Neural progenitor cell (in vitro differentiated cells): ENCODE measurements at regions not wholly inside any gene's neighbourhood (a gene's known extent, or its start where the extent isn't known, plus 50 kb on each side); places are given as distances from the start of the nearest gene placed in this dataset.

Experiments used
- DNase-seq: peaks from one replicate; pipeline ENCODE4 v3.0.0-alpha.2; 2016; ENCODE audit warnings: low spot score
- H2AFZ ChIP-seq: fragments of 200-600 bp; sonication (generic); replicated peaks from 2 replicates; pipeline ENCODE4 v1.6.1; 2016; ENCODE audit warnings: antibody characterized with exemption
- H3F3A ChIP-seq: fragments of 200-600 bp; sonication (generic); 2 replicates; pipeline ENCODE4 v1.6.1; 2016; ENCODE audit warnings: antibody characterized with exemption, low read depth
- H3K27ac ChIP-seq: fragments of 200-600 bp; sonication (generic); 2 replicates; pipeline ENCODE4 v1.5.1; 2016; ENCODE audit warnings: mild to moderate bottlenecking
- H3K27me3 ChIP-seq: fragments of 200-600 bp; sonication (generic); 2 replicates; pipeline ENCODE4 v1.6.1; 2016; ENCODE audit warnings: mild to moderate bottlenecking, moderate library complexity
- H3K36me3 ChIP-seq: fragments of 200-600 bp; sonication (generic); 2 replicates; pipeline ENCODE4 v1.5.1; 2016
- H3K4me1 ChIP-seq: fragments of 200-600 bp; sonication (generic); 2 replicates; pipeline ENCODE4 v1.6.1; 2016; ENCODE audit warnings: mixed run types
- H3K4me2 ChIP-seq: fragments of 200-600 bp; sonication (generic); 2 replicates; pipeline ENCODE4 v1.6.1; 2016
- H3K4me3 ChIP-seq: fragments of 200-600 bp; sonication (generic); 2 replicates; pipeline ENCODE4 v1.5.1; 2016
- H3K79me2 ChIP-seq: fragments of 200-600 bp; sonication (generic); 2 replicates; pipeline ENCODE4 v1.6.1; 2016; ENCODE audit warnings: low read depth
- H3K9ac ChIP-seq: fragments of 200-600 bp; sonication (generic); 2 replicates; pipeline ENCODE4 v1.6.1; 2016
- H3K9me3 ChIP-seq: fragments of 200-600 bp; sonication (generic); 2 replicates; pipeline ENCODE4 v1.5.1; 2016; ENCODE audit warnings: low read depth
- H4K20me1 ChIP-seq: fragments of 200-600 bp; sonication (generic); 2 replicates; pipeline ENCODE4 v1.6.1; 2016; ENCODE audit warnings: low read depth
- H3K27ac Mint-ChIP-seq: 3 replicates; pipeline ENCODE4 v1.8.0; 2021; ENCODE audit warnings: mixed read lengths
- H3K27me3 Mint-ChIP-seq: 2 replicates; pipeline ENCODE4 v1.8.0; 2022; ENCODE audit warnings: low read depth, mild to moderate bottlenecking, inconsistent platforms, moderate library complexity, mixed read lengths; ENCODE audit not compliant: insufficient read depth
- H3K36me3 Mint-ChIP-seq: 3 replicates; pipeline ENCODE4 v1.8.0; 2021; ENCODE audit warnings: mixed read lengths
- H3K4me1 Mint-ChIP-seq: 3 replicates; pipeline ENCODE4 v1.8.0; 2021; ENCODE audit warnings: mixed read lengths
- H3K4me3 Mint-ChIP-seq: 3 replicates; pipeline ENCODE4 v1.8.0; 2021; ENCODE audit warnings: mild to moderate bottlenecking, moderate library complexity, mixed read lengths
- H3K9me3 Mint-ChIP-seq: 3 replicates; pipeline ENCODE4 v1.8.0; 2020; ENCODE audit warnings: mixed read lengths
- CTCF ChIP-seq: fragments of 200-600 bp; sonication (generic); IDR thresholded peaks from 2 replicates; pipeline ENCODE4 v1.5.1; 2017; ENCODE audit warnings: antibody characterized with exemption, mild to moderate bottlenecking
- EZH2 ChIP-seq: fragments of 200-600 bp; sonication (generic); IDR thresholded peaks from 2 replicates; pipeline ENCODE4 v1.6.1; 2017; ENCODE audit warnings: antibody characterized with exemption, mild to moderate bottlenecking, moderate library complexity
- EZH2phosphoT487 ChIP-seq: fragments of 200-600 bp; sonication (generic); IDR thresholded peaks from 2 replicates; pipeline ENCODE4 v1.6.1; 2017; ENCODE audit warnings: antibody characterized with exemption

DNA sequence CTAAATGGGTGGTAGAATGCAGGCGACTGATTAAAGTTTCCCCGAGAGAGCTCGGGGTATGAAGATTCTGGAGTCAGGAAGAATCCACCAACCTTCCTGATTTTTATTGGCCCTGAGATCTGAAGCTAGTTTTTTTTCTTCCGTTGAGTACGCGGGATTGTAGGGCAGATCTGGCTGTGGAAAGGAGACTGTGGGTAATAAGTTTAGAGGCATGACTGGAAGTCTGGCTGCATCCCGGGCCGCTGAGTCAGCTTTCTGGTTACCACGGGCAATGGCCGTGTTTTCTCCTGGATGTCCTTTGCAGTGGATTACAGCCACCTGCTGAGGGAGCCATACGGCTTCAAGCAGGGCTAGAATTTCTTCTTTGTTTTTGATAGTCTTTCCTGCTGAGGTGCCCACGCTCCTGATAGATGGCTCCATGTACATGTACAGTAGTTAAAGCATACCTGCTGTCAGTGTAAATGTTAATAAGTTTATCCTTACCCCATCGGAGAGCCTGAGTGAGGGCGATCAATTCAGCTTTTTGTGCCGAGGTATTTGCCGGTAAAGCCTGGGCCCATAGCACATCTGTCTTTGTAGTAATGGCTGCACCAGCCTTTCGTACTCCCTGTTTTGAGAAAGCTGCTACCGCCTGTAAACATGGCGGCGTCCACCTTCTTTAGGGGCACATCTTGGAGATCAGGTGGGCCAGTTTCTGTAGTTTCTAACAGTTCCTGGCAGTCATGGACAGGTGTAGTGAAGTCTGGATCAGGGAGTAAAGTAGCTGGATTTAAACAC is 154.0 kb downstream of the TRIM27 start:
- H2AFZ ChIP-seq = no peak overlapping the region
- H3K36me3 Mint-ChIP-seq = peaks cover 1% of the 10 kb centered on the region
- no peak overlapping the region for H3K9ac ChIP-seq
- peaks cover 100% of the 10 kb centered on the region for H3K27me3 Mint-ChIP-seq
- H3K9me3 ChIP-seq = no peaks in the 10 kb centered on the region
- no peak overlapping the region for H3K27ac ChIP-seq
- TF ChIP-seq EZH2 = peak; percentile 80
- TF ChIP-seq EZH2phosphoT487 = peak; percentile 9
- TF ChIP-seq CTCF = peak; percentile 35
- peaks cover 22% of the 10 kb centered on the region for H3K4me1 ChIP-seq
- H3K9me3 Mint-ChIP-seq = peaks cover 21% of the 10 kb centered on the region
- peak; percentile 71 for DNase-seq
- no peaks in the 10 kb centered on the region for H3K36me3 ChIP-seq
- H3K4me2 ChIP-seq = peak overlapping the region; percentile 61
- peaks cover 43% of the 10 kb centered on the region for H3F3A ChIP-seq
- H3K4me1 Mint-ChIP-seq = peaks cover 8% of the 10 kb centered on the region
- no peaks in the 10 kb centered on the region for H3K79me2 ChIP-seq
- H4K20me1 ChIP-seq = peaks cover 91% of the 10 kb centered on the region
- H3K27ac Mint-ChIP-seq = no peak overlapping the region
- peak overlapping the region; percentile 16 for H3K4me3 Mint-ChIP-seq
- peak overlapping the region; percentile 26 for H3K4me3 ChIP-seq
- H3K27me3 ChIP-seq = peaks cover 100% of the 10 kb centered on the region

DNA sequence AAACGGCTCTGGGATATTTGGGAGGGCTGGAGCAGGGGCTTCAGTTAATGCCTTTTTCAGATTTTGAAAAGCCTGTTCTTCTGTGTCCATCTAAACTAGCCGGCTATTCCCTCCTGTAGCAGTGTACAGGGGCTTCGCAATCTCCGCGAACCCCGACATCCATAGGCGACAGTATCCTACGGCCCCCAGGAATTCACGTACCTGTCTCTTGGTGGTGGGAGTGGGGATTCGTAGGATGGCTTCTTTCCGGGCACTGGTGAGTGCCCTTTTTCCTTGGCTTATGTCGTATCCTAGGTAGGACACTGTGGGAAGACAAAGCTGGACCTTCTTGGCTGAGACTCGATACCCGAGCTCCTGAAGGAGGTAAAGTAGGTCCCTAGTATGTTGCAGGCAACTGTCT is 153.1 kb downstream of the TRIM27 start:
- Mint-ChIP-seq H3K27me3 (peaks cover 100% of the 10 kb centered on the region), H3K27ac (no peak overlapping the region), H3K9me3 (peaks cover 22% of the 10 kb centered on the region), H3K4me3 (no peak overlapping the region), H3K36me3 (peaks cover 1% of the 10 kb centered on the region), H3K4me1 (peaks cover 8% of the 10 kb centered on the region)
- DNase-seq = no peak
- Histone ChIP-seq H3K9me3 (no peaks in the 10 kb centered on the region), H3K4me3 (peak overlapping the region; percentile 26), H3K9ac (no peak overlapping the region), H3K79me2 (no peaks in the 10 kb centered on the region), H3F3A (peaks cover 40% of the 10 kb centered on the region), H4K20me1 (peaks cover 91% of the 10 kb centered on the region), H2AFZ (no peak overlapping the region), H3K36me3 (no peaks in the 10 kb centered on the region), H3K4me2 (no peak overlapping the region), H3K4me1 (peaks cover 19% of the 10 kb centered on the region), H3K27ac (no peak overlapping the region), H3K27me3 (peaks cover 100% of the 10 kb centered on the region)
- TF ChIP-seq EZH2 (peak; percentile 21), EZH2phosphoT487 (no peak)

DNA sequence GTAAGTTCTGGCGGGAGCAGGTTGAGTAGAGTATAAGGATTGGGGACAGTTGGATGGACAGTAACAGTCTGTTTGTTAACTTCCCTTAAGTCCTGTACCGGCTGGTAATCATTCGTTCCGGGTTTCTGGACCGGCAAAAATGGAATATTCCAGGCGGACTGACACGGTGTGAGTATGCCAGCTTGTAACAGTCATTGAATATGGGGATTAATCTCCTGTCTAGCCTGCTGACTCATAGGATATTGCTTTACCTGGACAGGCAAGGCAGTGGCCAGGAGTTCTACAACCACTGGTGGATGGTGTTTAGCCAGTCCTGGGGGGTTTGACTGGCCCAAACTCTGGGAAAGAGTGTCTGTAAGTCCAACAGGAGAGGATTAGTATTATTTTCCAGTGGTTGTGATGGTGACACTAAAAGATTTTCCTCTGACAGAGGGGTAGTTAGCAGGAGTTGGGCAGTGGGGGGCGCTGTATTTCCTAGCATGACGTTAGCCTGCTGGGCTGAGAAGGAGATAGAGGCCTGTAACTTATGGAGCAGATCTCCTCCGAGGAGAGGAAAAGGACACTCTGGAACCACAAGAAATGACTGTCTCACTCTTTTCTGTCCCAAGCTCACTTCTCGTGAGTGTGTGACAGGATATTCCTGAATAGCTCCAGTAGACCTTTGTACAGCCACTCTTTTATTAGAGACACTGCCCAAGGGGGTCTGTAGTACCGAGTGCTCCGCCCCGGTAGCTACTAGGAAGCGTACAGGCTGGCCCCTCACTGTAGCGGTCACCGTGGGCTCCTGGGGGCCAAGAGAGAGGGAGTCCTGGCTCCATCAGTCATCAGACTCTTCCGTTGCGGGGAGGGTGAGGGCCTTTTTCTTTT is 152.2 kb downstream of the TRIM27 start:
- Mint-ChIP-seq H3K9me3 (peaks cover 22% of the 10 kb centered on the region), H3K27me3 (peaks cover 100% of the 10 kb centered on the region), H3K4me3 (no peak overlapping the region), H3K27ac (no peak overlapping the region), H3K36me3 (peaks cover 1% of the 10 kb centered on the region), H3K4me1 (peaks cover 8% of the 10 kb centered on the region)
- peaks cover 42% of the 10 kb centered on the region for H3F3A ChIP-seq
- peaks cover 26% of the 10 kb centered on the region for H3K4me1 ChIP-seq
- no peak overlapping the region for H3K9ac ChIP-seq
- H3K4me3 ChIP-seq = no peak overlapping the region
- TF ChIP-seq CTCF = peak; percentile 68
- no peak for TF ChIP-seq EZH2phosphoT487
- TF ChIP-seq EZH2 = no peak
- no peaks in the 10 kb centered on the region for H3K36me3 ChIP-seq
- DNase-seq = peak; percentile 84
- no peaks in the 10 kb centered on the region for H3K79me2 ChIP-seq
- H3K27me3 ChIP-seq = peaks cover 100% of the 10 kb centered on the region
- no peak overlapping the region for H3K4me2 ChIP-seq
- no peaks in the 10 kb centered on the region for H3K9me3 ChIP-seq
- peaks cover 92% of the 10 kb centered on the region for H4K20me1 ChIP-seq
- H3K27ac ChIP-seq = no peak overlapping the region
- no peak overlapping the region for H2AFZ ChIP-seq
